GM18505 (cell line): ENCODE measurements at regions not wholly inside any gene's neighbourhood (a gene's known extent, or its start where the extent isn't known, plus 50 kb on each side); places are given as distances from the start of the nearest gene placed in this dataset.
"Not testable (repeated sequence)": the region's sequence is repeated elsewhere in the genome, so short reads cannot be mapped to it uniquely, and the experiment has no call there.

Experiments
- ATAC-seq: cut with Tn5 transposase; IDR thresholded peaks from one replicate; pipeline ENCODE4 v1.9.1; 2021; ENCODE audit not compliant: unreplicated experiment
- POLR2A ChIP-seq: IDR thresholded peaks from 4 replicates; pipeline ENCODE4 v1.6.1; 2011; ENCODE audit warnings: borderline replicate concordance; ENCODE audit not compliant: insufficient read depth, insufficient read length; ENCODE audit errors: extremely low read depth

GRCh38 chr2:4219101-4219500 is 515.7 kb downstream of the DCDC2C start:
- no peak for TF ChIP-seq POLR2A
- no peak for ATAC-seq

- TF ChIP-seq POLR2A: no peak
- no peak for ATAC-seq
These were observed 516.2 kb downstream of the DCDC2C start for GRCh38 chr2:4219571-4219970.

- no peak for TF ChIP-seq POLR2A
- ATAC-seq: no peak
These were observed 518.1 kb downstream of the DCDC2C start for GRCh38 chr2:4221434-4221833.

- no peak for ATAC-seq
- TF ChIP-seq POLR2A: no peak
These were observed 518.5 kb downstream of the DCDC2C start for GRCh38 chr2:4221845-4222244.

GRCh38 chr2:4244422-4244821 is 541.0 kb downstream of the DCDC2C start:
- not testable (repeated sequence) for ATAC-seq

GRCh38 chr2:4246364-4247131 is 543.2 kb downstream of the DCDC2C start:
- ATAC-seq: no peak
- TF ChIP-seq POLR2A: no peak

GRCh38 chr2:4247791-4248190 is 544.4 kb downstream of the DCDC2C start:
- no peak for ATAC-seq
- TF ChIP-seq POLR2A: no peak

GRCh38 chr2:4255491-4255890 is 552.1 kb downstream of the DCDC2C start:
- no peak for TF ChIP-seq POLR2A

GRCh38 chr2:4256351-4256750 is 553.0 kb downstream of the DCDC2C start:
- no peak for TF ChIP-seq POLR2A
- ATAC-seq: no peak

More at GRCh38 chr2:4255491-4255890, 552.1 kb downstream of the DCDC2C start:
- no peak for ATAC-seq

GRCh38 chr2:4258563-4258962 is 555.2 kb downstream of the DCDC2C start:
- ATAC-seq: no peak
- TF ChIP-seq POLR2A: no peak

- no peak for TF ChIP-seq POLR2A
- ATAC-seq: no peak
These were observed 562.6 kb downstream of the DCDC2C start for GRCh38 chr2:4265936-4266335.

- TF ChIP-seq POLR2A: no peak
- no peak for ATAC-seq
These were observed 566.5 kb downstream of the DCDC2C start for GRCh38 chr2:4269885-4270284.

GRCh38 chr2:4272261-4272858 is 569.0 kb downstream of the DCDC2C start:
- TF ChIP-seq POLR2A: no peak
- no peak for ATAC-seq

GRCh38 chr2:4278392-4278791 is 575.0 kb downstream of the DCDC2C start:
- no peak for TF ChIP-seq POLR2A
- no peak for ATAC-seq
